Middle frontal gyrus (tissue), 1 donor: ENCODE measurements at regions not wholly inside any gene's neighbourhood (a gene's known extent, or its start where the extent isn't known, plus 50 kb on each side); places are given as distances from the start of the nearest gene placed in this dataset.
"Not testable (repeated sequence)": the region's sequence is repeated elsewhere in the genome, so short reads cannot be mapped to it uniquely, and the experiment has no call there.

Experiments used
- DNase-seq: peaks from one replicate; pipeline ENCODE4 v3.0.0-alpha.2; 2015; ENCODE audit warnings: low spot score; ENCODE audit errors: extremely low spot score

DNA sequence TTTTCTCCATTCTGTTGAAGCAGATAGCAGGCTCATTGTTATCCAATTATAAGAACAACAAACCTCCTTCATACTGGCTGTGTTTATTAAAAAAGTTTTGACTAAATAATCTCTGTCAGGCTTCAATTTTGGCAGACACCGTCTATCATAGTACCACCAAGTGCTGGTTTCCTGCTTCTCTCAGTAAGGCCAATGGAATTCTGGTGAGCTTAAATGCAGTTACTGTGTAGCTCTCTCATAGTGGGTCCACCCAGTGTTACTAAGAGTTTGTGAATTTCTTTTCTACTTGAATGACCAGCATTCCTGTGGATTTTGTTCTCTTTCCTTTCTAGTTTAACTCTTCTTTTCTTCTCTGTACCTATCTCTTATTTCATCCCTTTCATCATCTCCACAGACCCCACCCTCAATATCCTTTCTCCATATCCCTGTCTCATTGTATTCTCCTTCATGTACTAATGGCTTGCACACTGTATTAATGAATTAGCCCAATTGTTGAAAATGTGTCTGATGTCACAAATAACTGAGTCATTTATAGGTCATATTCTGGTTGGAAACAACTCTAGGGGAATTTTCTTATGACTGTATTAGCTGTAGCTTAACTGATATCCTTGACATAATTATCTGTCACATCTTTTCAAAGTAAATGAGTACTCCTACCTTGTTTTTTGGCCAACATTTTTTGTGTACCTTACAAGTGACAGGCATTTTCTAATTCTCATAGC, 372.1 kb downstream of the FAT3 start:
- no peak for DNase-seq

DNA sequence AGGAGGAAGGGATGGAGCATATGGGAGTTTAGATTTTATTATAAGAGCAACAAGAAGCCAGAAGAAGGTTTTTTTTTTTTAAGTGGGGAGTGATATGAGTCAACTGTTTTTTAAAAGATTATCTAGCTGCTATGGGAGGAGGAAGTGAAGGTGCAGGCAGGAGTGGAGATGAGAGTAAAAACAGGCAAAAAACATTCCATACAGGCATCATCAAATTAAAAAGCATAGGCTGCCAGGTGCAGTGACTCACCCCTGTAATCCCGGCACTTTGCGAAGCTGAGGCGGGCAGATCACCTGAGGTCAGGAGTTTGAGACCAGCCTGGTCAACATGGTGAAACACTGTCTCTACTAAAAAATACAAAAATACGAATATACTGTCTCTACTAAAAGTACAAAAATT, 368.4 kb upstream of the MTNR1B start:
- no peak for DNase-seq

DNA sequence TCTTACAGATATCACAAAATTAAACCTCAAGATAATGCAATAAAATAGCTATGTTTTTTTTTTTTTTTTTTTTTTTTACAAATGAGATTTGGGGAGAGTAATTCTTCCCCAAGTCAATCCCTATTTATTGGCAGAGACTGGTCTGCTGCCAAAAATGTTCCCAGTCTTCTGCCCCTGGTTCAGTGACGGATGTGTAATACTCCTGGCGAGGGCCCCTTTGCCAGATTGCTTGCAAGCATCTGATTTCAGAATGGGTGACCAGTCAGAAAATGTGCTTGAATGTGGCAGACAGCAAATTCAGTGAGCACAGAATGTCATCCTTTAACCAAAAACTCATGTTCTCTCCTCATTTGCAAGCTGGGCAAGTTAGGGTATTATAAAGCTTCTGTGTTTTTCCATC, 363.8 kb upstream of the MTNR1B start:
- DNase-seq: no peak

DNA sequence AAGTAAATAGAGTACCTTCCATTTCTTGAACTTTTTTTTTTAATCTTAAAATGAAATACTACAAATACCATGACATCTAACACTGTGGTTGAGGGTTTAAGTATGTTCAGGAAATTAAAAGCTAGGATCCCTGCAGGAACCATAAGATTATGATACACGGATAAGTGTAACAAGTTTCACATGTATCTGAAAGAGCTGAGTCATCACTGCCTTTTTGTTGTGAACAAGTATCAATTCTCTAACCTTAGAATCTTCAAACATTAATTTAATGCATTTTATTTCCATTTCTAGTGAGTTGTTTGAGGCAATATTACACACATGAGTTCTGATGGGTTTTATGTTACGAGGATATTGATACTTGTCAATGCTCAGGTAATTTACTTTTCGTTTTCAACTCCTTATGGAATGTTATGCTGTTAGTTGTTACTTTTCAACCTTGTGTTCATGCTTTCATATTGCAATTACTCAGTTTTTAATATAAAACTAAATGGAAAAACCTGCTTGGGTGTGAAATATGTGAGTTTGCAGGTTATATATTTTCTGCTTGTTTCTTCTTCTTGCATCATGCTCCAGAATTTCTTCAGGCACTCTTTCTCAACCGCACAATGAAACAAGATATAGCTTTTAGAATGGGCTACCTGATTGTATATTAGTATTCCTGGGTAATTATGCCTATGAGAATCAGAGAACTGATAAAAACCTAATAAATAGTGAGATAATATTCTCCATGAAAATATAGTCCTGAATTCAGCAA, 361.3 kb upstream of the MTNR1B start:
- DNase-seq: no peak

DNA sequence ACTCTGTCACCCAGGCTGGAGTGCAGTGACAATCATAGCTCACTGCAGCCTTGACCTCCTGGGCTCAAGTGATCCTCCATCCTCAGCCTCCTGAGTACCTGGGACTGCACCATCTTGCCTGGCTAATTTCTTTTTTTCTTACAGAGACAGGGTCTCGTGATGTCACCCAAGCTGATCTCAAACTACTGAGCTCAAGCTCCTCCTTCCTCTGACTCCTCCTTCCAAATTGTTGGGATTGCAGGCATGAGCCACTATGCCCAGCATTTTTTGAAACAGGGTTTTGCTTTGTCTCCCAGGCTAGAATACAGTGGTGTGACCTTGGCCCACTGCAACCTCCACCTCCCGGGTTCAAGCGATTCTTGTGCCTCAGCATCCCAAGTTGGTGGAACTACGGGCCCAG, 358.3 kb upstream of the MTNR1B start:
- DNase-seq: no peak

DNA sequence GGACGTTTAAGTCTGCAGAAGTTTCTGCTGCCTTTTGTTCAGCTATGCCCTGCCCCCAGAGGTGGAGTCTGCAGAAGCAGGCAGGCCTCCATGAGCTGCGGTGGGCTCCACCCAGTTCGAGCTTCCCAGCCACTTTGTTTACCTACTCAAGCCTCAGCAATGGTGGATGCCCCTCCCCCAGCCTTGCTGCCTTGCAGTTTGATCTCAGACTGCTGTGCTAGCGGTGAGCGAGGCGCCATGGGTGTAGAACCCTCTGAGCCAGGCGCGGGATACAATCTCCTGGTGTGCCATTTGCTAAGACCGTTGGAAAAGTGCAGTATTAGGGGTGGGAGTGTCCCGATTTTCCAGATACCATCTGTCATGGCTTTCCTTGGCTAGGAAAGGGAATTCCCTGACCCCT, 351.4 kb upstream of the MTNR1B start:
- not testable (repeated sequence) for DNase-seq

DNA sequence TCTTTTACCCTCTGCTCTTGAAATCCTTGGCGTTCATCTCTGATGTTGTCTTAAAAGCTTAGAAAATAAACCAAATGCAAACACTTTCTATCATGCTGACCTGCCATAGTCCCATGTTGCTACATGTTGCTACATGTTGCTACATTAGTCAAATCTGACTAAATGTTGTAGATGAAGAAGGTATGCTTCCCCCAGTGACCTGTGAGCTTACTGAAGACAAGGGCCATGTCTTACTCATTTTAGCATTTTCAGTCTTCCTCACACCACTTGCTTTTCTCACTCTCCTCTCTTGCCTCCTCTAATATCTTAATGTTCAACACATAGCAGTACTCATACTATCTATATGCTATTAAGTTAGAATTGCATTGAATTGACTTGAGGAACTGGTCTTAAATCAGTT, 346.4 kb upstream of the MTNR1B start:
- no peak for DNase-seq

DNA sequence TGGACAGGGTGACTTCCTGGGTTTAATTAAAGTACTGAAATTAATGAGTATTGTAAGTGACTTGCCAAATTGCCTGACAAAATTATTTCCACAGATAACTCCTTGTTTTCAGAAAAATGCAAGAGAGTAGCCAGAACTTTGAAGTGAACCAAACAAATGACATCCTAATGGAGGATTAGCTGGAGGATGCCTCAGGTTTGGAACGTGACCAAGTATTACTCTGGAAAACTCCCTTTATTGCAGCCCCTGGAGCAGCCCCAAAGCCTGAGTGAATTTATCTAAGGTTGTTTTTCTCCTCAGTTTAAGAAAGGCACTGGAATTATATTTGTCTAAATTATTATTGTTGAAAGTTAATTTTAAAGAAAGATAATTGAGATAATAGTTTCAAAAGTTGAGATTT, 343.6 kb upstream of the MTNR1B start:
- no peak for DNase-seq

DNA sequence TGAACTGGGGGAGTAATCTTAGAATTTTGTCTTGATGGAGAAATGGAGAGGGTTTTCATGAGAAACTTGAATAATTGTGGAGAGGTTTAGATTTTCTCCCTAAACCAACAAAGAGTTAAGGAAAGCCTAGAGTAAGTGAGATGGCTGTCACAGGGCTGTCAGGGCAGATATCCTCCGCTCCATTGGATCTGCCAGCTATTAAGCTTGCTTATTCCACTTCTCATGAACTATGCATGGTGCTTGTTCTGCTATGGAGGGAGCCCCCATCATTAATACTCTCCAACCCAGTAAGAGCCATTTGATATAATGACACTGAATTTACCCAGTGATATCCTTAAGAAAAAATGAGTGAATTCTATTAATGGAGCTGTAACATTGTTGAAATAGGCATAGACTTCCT, 342.8 kb upstream of the MTNR1B start:
- DNase-seq: no peak

DNA sequence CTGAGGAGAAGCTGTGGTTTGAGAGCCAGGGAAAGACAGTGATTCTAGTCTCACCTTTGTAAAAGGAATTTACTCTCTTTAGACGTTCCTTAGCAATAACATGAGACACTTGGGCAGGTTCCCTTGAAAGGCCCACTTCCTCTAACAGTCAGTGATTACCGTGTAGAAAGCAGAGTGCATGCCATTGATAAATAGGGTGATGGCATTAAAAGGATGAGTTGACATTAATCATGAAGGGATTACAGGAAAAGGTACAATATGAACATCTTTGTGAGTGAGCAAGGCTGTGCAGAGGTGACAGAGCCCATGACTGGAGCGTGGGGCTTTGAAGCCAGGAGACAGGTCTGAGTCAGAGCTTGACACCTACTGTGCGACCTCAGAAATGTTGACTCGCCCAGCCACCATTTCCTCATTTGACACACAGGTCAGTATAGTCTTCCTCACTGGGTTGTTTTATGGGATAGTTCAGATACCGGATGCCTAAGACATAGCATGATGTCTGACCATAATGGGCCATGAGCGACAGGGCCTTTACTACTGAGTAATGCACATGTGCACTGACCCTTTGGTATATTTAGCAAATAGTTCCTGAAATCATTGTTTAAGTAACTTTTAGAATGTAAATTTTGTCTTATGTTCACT, 341.7 kb upstream of the MTNR1B start:
- no peak for DNase-seq

DNA sequence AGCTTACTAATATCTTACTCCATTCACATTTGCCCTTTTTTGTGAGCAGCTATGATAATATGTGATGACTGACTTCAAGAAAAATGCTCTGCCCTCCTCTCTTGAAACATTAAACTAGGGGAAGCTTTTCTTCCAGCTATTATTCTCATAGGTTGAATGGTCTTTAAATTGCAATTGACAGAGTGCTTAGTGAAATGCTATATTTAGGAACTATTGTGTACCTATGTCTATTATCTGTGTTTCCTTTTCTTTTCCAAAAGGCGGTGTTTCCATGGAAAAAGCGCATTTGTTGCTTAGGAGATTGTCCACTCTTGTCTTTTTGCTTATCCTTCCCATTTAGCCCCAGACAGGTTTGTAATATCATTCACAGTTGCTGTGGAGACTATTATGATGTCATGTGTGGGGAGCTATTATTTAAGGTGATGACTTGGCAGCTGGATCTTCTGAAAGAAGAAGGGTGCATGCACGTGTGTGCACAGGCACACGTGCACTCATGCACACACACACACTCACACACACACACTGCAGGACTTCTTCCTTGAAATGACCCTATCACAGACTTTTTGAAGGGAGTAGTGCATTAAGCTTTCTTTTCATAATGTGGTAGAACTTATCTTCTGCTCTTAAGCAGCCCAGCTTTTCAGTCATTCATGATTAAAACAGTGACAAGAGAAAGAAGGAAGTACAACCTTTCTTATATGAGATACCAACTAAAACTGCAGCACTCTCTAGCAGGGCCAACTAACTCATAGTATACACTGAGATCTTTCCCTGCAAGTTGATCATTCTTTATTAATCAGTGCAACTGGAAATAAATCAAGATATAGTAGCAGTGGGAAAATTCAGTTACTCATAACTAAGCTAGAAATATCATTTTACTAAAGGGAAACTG, 340.8 kb upstream of the MTNR1B start:
- DNase-seq: no peak

DNA sequence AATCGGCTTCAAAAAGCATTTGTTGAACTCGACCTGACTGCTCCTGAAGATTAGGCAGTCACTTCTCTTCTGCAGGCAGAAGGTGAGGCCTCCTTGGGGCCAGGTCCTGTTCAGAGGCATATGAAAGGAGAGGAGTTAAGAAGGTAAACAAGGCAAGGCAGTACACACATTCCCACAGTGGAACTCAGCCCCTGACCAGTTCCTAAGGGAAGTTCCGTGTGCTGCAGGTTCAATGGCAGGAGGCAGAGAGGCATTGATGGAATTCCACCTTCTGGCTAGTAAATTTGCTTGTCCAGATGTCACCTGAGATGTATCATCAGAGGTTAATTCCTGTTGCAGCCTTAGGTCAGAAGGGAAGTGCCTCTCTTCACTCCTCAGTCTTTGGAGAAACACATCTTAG, 337.0 kb upstream of the MTNR1B start:
- no peak for DNase-seq

DNA sequence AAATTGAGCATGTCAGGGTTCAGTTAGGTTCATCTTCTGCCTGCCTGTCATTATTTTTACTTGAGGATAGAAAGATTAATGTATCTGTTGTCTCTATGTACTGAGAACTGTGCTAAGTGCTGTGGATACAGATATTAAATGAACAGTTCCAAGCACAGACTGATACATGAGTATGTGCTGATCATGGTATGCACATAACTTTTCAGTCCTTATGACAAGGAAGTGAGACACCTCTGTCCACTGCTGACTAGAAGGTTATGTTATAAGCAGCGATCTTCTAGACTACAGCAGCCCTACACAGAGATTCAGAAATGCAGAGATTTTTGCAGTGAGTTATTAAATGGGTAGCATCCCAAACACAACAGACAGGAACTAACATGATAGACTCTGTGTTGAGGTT, 335.6 kb upstream of the MTNR1B start:
- no peak for DNase-seq

DNA sequence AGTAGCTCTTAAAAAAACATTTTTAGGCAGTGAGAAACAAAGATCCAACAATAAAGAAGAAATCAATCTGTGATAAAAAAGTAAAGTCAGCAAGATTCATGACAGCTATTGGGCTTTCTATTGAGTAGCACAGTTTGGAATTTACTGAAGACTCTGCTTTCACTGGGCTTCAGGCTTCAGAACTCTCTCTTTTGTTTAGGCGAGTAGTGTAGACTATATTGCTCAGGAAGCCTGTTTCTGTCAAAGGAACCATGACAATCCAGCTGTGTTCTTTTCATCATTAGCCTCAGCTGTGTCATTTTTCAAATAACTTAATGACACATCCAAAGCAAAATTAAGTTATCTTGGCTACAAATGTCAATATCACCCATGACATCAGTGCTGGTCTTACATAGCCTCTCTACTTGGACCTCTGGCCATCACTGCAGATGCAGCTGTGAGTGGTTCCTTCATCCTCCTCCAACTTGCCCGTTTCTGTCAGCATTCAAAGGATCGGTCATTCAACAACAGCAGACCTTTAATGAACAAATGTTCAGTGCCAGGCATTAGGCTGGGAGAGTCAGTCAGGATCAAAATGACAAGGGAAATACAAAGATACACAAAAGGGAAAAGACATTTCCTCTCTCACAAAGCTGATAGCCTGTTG, 332.8 kb upstream of the MTNR1B start:
- DNase-seq: no peak

DNA sequence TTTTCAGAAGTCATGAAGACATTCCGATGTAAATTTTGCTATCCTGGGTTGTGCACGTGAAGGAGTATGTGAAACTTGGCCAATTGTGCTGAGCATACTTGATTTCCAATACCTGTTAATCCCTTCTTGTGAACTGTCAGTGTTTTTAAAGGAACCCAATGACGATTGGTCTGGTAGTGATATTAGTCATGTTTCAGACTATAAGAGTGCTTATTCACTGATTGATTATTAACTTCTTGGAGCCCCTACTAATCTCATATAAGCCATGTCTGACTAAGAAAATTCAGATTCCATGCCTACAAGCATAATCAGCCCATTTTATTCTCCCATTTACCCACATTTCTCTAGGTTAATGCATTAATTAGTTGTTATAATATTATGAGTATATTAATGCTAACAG, 330.8 kb upstream of the MTNR1B start:
- no peak for DNase-seq

DNA sequence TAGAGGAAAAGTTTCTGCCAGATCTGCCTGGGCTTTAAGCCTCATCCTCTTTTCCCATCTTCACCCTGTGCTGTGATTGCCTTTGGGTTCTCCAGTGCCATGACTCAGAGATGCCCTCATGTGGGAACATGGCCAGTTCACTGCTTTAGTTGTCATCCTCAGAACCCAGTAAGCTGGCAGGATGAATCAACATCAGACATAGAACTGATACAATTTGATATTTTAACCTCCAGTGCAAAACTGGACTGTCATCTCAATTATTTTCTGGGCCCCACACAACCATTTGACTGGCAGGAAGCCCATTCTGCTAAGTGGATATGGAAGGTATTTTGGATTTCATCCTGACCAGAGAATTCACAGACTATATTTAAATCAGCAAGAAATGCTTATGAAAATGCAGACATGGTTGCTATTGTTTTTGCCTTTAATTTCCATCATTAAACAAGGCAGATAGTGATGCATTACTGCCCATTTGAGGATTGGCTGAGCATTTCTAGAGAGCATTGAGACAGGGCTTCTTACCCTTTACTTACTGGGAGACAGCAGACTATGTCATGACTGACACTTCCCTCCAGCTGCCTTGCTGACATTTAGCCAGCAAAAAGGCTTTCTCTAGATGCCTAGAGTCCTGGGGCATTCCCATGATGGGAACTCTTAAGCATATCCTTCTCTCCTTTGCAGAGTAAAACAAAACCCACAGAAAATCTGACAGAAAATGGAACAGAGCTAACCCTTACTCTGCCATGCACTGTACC, 327.1 kb upstream of the MTNR1B start:
- DNase-seq: no peak

DNA sequence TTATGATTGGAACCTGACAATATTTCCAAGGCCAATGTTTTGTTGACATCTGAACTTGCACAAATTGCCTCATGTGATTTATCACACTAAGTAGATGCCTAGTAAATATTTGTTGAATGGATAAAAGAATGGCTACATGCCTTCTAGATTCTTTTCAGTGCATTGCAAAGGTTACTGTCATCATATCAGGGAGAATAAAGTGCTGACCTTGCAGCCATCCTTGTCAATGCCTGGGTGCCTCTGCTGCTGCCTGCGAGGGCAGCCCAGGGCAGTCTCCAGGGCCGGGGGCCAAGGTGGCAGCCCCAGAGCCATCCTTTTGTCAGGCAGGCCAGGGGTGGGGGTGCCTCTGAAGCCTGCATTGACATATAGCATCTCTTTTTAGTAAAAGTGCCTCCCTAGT, 325.6 kb upstream of the MTNR1B start:
- DNase-seq: no peak

DNA sequence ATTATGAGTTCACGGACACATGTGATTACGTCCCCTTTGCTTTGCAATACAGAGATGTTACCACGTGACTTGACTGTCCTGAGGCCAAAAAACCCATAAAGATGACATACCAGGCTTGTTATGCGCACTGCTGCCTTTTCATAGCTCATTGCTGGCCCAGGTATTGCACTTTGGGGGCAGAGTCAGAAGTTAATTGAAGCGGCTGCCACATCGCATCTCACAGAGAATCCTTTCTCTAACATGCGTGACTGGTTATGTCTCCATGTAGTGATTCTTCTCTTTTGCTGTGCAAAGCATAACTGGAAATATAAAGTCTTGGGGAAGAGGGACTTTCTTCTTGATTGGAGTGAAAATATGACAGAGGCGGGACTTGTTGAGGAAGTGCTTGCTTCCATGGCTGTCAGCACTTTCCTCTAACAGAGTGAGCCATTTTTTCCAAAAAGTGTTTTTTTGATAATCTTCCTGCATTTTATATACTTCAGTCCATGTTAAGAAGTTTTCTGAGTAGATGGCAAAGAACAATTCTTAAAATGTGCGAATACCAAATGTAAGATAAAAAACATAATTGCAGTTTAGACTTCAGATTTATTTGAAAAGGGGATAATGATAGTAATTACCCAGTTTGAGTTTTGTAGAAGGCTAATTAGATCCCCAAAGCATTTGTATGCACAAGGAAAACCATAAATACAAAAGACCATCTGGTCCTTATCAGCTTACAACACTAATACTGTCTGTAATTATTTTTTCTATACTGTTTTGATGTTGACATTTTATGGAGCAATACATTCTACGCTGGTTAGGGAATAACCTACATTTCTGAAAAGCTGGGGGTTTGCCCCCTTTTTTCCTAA, 324.6 kb upstream of the MTNR1B start:
- no peak for DNase-seq

DNA sequence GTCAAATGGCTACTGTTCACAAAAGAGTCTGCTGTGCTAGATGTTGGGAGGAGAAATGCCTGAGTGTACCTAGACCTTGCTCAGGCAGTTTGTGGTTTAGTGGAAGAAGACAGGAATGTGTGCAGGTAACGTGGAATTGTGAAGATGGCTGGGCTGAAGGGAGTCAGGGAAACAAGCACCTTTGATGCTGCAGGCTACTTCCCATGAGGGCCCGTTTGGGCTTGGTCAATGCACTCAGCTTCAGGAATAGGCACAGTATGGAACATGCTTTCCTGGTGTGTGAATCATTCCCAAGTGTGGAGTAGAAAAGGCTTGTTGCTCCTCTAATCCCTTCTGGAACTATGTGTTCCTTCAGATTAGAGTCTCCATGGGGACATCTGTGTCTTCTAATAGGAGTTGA, 318.3 kb upstream of the MTNR1B start:
- DNase-seq: no peak

DNA sequence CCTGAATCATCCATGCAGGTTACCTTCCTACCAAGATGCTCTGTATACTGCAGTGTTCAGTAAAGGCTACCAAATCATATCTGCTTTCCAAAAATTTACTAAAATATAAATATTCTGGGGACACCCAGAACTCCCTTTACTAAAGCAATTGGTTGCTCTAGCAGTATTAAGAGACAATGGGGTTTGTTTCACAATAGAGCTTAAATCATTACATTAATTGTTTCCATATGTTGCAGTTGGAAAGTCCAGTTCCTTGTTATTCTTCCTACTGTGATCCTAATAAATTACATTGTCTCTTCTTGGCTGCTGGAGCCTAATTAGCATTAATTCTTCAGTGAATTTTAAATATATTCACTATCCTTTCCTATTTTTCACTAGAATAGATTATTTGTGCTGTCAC, 316.0 kb upstream of the MTNR1B start:
- DNase-seq: no peak
